K562 (cell line): ENCODE measurements at regions not wholly inside any gene's neighbourhood (a gene's known extent, or its start where the extent isn't known, plus 50 kb on each side); places are given as distances from the start of the nearest gene placed in this dataset.

Experiments used
- CCAR2 ChIP-seq: fragments of 200-400 bp; formaldehyde crosslinking; IDR thresholded peaks from 2 replicates; pipeline ENCODE4 v1.6.1; 2017; ENCODE audit warnings: mild to moderate bottlenecking, low read depth, low read length
- CHD2 ChIP-seq: IDR thresholded peaks from 2 replicates; pipeline ENCODE4 v1.6.1; 2011; ENCODE audit warnings: low read depth, low read length
- DNMT1 ChIP-seq: fragments of 450-650 bp; IDR thresholded peaks from 2 replicates; pipeline ENCODE4 v1.6.1; 2016; ENCODE audit warnings: antibody characterized with exemption, mild to moderate bottlenecking
- FIP1L1 ChIP-seq: fragments of 200-400 bp; formaldehyde crosslinking; IDR thresholded peaks from 2 replicates; pipeline ENCODE4 v1.6.1; 2018; ENCODE audit warnings: mild to moderate bottlenecking, low read depth, low read length; ENCODE audit not compliant: poor library complexity, severe bottlenecking
- NCOA1 ChIP-seq: fragments of 450-650 bp; IDR thresholded peaks from 2 replicates; pipeline ENCODE4 v1.6.1; 2016; ENCODE audit warnings: low read depth
- RFX7 ChIP-seq: fragments of 250-450 bp; sonication (Bioruptor Pico); IDR thresholded peaks from 2 replicates; pipeline ENCODE4 v1.5.1; 2021; ENCODE audit warnings: mild to moderate bottlenecking
- SP1 ChIP-seq: sonication (generic); formaldehyde crosslinking; IDR thresholded peaks from 2 replicates; pipeline ENCODE4 v1.8.1; 2022; ENCODE audit warnings: mild to moderate bottlenecking, missing genetic modification reagents
- TEAD1 ChIP-seq, 2 experiments: fragments of 450-650 bp in 1 of 2; sonication (generic) in 1 of 2; formaldehyde crosslinking; IDR thresholded peaks; 2 replicates each; pipeline versions ENCODE4 v1.4.0 to v1.8.0; 2020 to 2022; ENCODE audit warnings: mild to moderate bottlenecking in 2 of 2, missing genetic modification reagents in 1 of 2
- ZBTB1 ChIP-seq: sonication (generic); formaldehyde crosslinking; IDR thresholded peaks from 2 replicates; pipeline ENCODE4 v1.8.1; 2023; ENCODE audit warnings: missing genetic modification reagents, low read depth, mild to moderate bottlenecking, borderline replicate concordance
- ZNF121 ChIP-seq: sonication (generic); formaldehyde crosslinking; conservative IDR thresholded peaks from 2 replicates; pipeline ENCODE4 v1.8.0; 2022; ENCODE audit warnings: missing genetic modification reagents
- ZNF224 ChIP-seq: sonication (generic); formaldehyde crosslinking; IDR thresholded peaks from 2 replicates; pipeline ENCODE4 v1.8.0; 2022; ENCODE audit warnings: mild to moderate bottlenecking, missing genetic modification reagents
- ZNF274 ChIP-seq: IDR thresholded peaks from 2 replicates; pipeline ENCODE4 v1.6.1; 2011; ENCODE audit warnings: low read depth, mild to moderate bottlenecking, low read length, moderate library complexity, borderline replicate concordance
- ZNF445 ChIP-seq: fragments of 250-450 bp; sonication (Bioruptor Pico); IDR thresholded peaks from 2 replicates; pipeline ENCODE4 v1.4.0; 2020; ENCODE audit warnings: low read depth, mild to moderate bottlenecking, moderate library complexity

- no peak for TF ChIP-seq TEAD1 (CRISPR knock-in tag; IDR thresholded peaks at IDR 0.05)
- TF ChIP-seq ZNF274 = no peak
- no peak for TF ChIP-seq SP1 (CRISPR knock-in tag)
- TF ChIP-seq ZNF121 (CRISPR knock-in tag) = no peak
- TF ChIP-seq ZNF224 (CRISPR knock-in tag) = no peak
- no peak for TF ChIP-seq RFX7
- no peak for TF ChIP-seq FIP1L1
- TF ChIP-seq ZBTB1 = no peak
- no peak for TF ChIP-seq ZNF445 (CRISPR knock-in tag)
- no peak for TF ChIP-seq NCOA1
- TF ChIP-seq CHD2 = no peak
- TF ChIP-seq DNMT1 = no peak
- TF ChIP-seq CCAR2 = no peak
These were observed 113.5 kb upstream of the KIRREL3 start for GRCh38 chr11:127114035-127114434.
